NT2/D1 (cell line): ENCODE measurements at regions not wholly inside any gene's neighbourhood (a gene's known extent, or its start where the extent isn't known, plus 50 kb on each side); places are given as distances from the start of the nearest gene placed in this dataset.

ENCODE experiments used
- SUZ12 ChIP-seq: IDR thresholded peaks from 2 replicates; pipeline ENCODE4 v1.6.1; 2011; ENCODE audit not compliant: insufficient read length, insufficient read depth; ENCODE audit errors: extremely low read depth
- YY1 ChIP-seq: IDR thresholded peaks from 2 replicates; pipeline ENCODE4 v1.6.1; 2011; ENCODE audit not compliant: insufficient read length, insufficient read depth
- ZNF274 ChIP-seq: IDR thresholded peaks from 2 replicates; pipeline ENCODE4 v1.6.1; 2011; ENCODE audit warnings: mild to moderate bottlenecking, low read depth, low read length

GRCh38 chr9:78614892-78615291, 318.0 kb downstream of the PSAT1 start:
- TF ChIP-seq YY1 (no peak), SUZ12 (no peak), ZNF274 (no peak)
